GM06990 (cell line): ENCODE measurements at regions not wholly inside any gene's neighbourhood (a gene's known extent, or its start where the extent isn't known, plus 50 kb on each side); places are given as distances from the start of the nearest gene placed in this dataset.

Source experiments
- DNase-seq: peaks from one replicate; pipeline ENCODE4 v3.0.0-alpha.2; 2011; ENCODE audit not compliant: insufficient read length; ENCODE audit errors: extremely low read depth
- H3K27me3 ChIP-seq: replicated peaks from 2 replicates; pipeline ENCODE4 v1.6.0; 2011; ENCODE audit warnings: low read length; ENCODE audit not compliant: control insufficient read depth, insufficient read depth
- H3K36me3 ChIP-seq: 2 replicates; pipeline ENCODE4 v1.5.1; 2011; ENCODE audit warnings: low read length; ENCODE audit not compliant: control insufficient read depth, insufficient read depth
- H3K4me3 ChIP-seq: replicated peaks from 2 replicates; pipeline ENCODE4 v1.5.1; 2011; ENCODE audit warnings: low read depth, mild to moderate bottlenecking, control low read depth, low read length
- CTCF ChIP-seq: IDR thresholded peaks from 2 replicates; pipeline ENCODE4 v1.5.1; 2011; ENCODE audit warnings: low read length, control low read depth, mild to moderate bottlenecking, inconsistent platforms; ENCODE audit not compliant: insufficient read depth, poor library complexity, severe bottlenecking

GRCh38 chr9:104980039-104980654 is 52.2 kb upstream of the ABCA1 start:
- TF ChIP-seq CTCF: no peak
- Histone ChIP-seq H3K4me3 (no peak overlapping the region), H3K36me3 (no peaks in the 10 kb centered on the region), H3K27me3 (peaks cover 3% of the 10 kb centered on the region; the same call in 1 of the 2 replicates)
- no peak for DNase-seq

GRCh38 chr9:104981543-104982129 is 53.7 kb upstream of the ABCA1 start:
- no peak for DNase-seq
- TF ChIP-seq CTCF: no peak
- H3K4me3 ChIP-seq: no peak overlapping the region
- H3K36me3 ChIP-seq: no peaks in the 10 kb centered on the region
- peaks cover 3% of the 10 kb centered on the region; the same call in 1 of the 2 replicates for H3K27me3 ChIP-seq

- peaks cover 3% of the 10 kb centered on the region; the same call in 1 of the 2 replicates for H3K27me3 ChIP-seq
- no peak for DNase-seq
- TF ChIP-seq CTCF: no peak
- no peaks in the 10 kb centered on the region for H3K36me3 ChIP-seq
- no peak overlapping the region for H3K4me3 ChIP-seq
Observed at GRCh38 chr9:104982543-104982942, 54.6 kb upstream of the ABCA1 start.

- DNase-seq: no peak
- H3K27me3 ChIP-seq: peaks cover 3% of the 10 kb centered on the region; the same call in 1 of the 2 replicates
- no peak for TF ChIP-seq CTCF
- H3K36me3 ChIP-seq: no peaks in the 10 kb centered on the region
- H3K4me3 ChIP-seq: no peak overlapping the region
Observed at GRCh38 chr9:104983491-104983890, 55.5 kb upstream of the ABCA1 start.

- no peak for TF ChIP-seq CTCF
- Histone ChIP-seq H3K4me3 (no peak overlapping the region), H3K27me3 (peaks cover 3% of the 10 kb centered on the region; the same call in 1 of the 2 replicates), H3K36me3 (no peaks in the 10 kb centered on the region)
- DNase-seq: no peak
Observed at GRCh38 chr9:104984121-104984520, 56.2 kb upstream of the ABCA1 start.
